ENCODE measurements at regions not wholly inside any gene's neighbourhood (a gene's known extent, or its start where the extent isn't known, plus 50 kb on each side); places are given as distances from the start of the nearest gene placed in this dataset.
"Not testable (repeated sequence)": the region's sequence is repeated elsewhere in the genome, so short reads cannot be mapped to it uniquely, and the experiment has no call there.

DNA sequence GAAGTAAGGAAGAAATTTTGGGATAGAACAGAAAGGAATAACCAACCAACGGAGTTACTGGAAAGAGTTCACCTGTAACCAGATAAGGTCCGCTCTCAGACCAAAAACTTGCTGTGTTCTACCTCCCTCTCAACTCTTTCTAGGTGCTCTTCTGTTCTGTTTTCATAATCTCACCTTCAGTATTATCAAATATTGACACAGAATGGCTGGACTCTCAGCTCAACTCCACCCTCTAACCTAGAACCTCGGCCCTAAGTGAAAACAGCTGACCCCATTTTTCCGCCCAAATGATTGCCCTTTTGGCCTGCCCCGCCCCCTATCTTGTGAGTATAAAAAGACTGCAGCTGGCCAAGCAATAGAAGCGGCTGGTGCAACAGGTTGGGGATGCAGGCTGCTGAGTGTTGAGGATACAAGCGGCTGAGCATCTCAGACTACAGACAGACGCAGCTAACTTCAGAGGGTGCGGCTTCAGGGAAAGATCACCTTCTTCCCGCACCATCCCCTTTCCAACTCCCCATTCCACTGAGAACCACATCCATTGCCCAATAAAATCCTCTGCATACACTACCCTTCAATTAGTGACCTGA lies 406.5 kb downstream of the PRIM2 start:
- H3K18ac ChIP-seq (ENCODE audit: extremely low read depth, low read length); H3K23ac ChIP-seq (ENCODE audit: insufficient read length); H4K20me1 ChIP-seq (replicated peaks in 1 of 2; ENCODE audit: control insufficient read depth in 1 of 2, insufficient read depth in 2 of 2, low read length in 2 of 2); H3K4me2 ChIP-seq (ENCODE audit: insufficient read depth in 1 of 2, low read depth in 2 of 2, low read length in 2 of 2); DNase-seq (ENCODE audit: low read depth in 1 of 2, low spot score in 2 of 2); H3K23me2 ChIP-seq (ENCODE audit: low read depth, low read length); H3K56ac ChIP-seq (replicated peaks; ENCODE audit: insufficient read length, low read depth, low read length); H3K79me1 ChIP-seq (ENCODE audit: low read depth, low read length); FAIRE-seq; POLR2A ChIA-PET (ENCODE audit: partially characterized antibody); H3K4me1 ChIP-seq (replicated peaks in 1 of 4; ENCODE audit: control insufficient read depth in 3 of 4, insufficient read depth in 4 of 4, low read length in 3 of 4); H3K36me3 ChIP-seq (ENCODE audit: control insufficient read depth in 2 of 4, insufficient read depth in 4 of 4, low read length in 3 of 4); H2BK15ac ChIP-seq (ENCODE audit: low read length); H3K79me2 ChIP-seq (ENCODE audit: control insufficient read depth in 1 of 2, insufficient read depth in 2 of 2, low read length in 2 of 2); H2BK20ac ChIP-seq (ENCODE audit: low read length); H2BK120ac ChIP-seq (replicated peaks; ENCODE audit: low read depth, low read length); H2AK5ac ChIP-seq (ENCODE audit: low read depth, low read length); H3K4me3 ChIP-seq (ENCODE audit: extremely low read depth in 1 of 4, insufficient read depth in 2 of 4, low read depth in 3 of 4, low read length in 4 of 4); H3K9ac ChIP-seq (replicated peaks in 1 of 4; ENCODE audit: extremely low read depth in 1 of 4, low read depth in 3 of 4, low read length in 3 of 4); H2BK5ac ChIP-seq (ENCODE audit: low read depth, low read length); H2BK12ac ChIP-seq (ENCODE audit: low read depth, low read length); H3K27me3 ChIP-seq (replicated peaks in 1 of 4; ENCODE audit: control insufficient read depth in 3 of 4, extremely low read depth in 1 of 4, insufficient read depth in 3 of 4, low read length in 3 of 4); H4K91ac ChIP-seq (replicated peaks; ENCODE audit: insufficient read length, low read length); H3K27ac ChIP-seq (ENCODE audit: low read depth, low read length); H4K8ac ChIP-seq (ENCODE audit: extremely low read depth, insufficient read depth, low read length); H3K9me3 ChIP-seq (ENCODE audit: insufficient read depth in 2 of 2, low read depth in 1 of 2, low read length in 1 of 2); H3K14ac ChIP-seq (ENCODE audit: insufficient read length); H2AFZ ChIP-seq (ENCODE audit: low read length); CTCF ChIA-PET (ENCODE audit: partially characterized antibody); H4K5ac ChIP-seq (ENCODE audit: insufficient read length, low read depth, low read length); H3K4ac ChIP-seq (replicated peaks; ENCODE audit: insufficient read length, low read depth, low read length): not testable (repeated sequence)
- 90% methylated on average over 10 of the region's 10 CpGs; no CpG with 5 or more reads in 1 of the 2 experiments for WGBS, 2 experiments (ENCODE audit: extremely low coverage in 1 of 2, insufficient coverage in 1 of 2, insufficient read length in 1 of 2, insufficient replicate concordance in 2 of 2, low coverage in 1 of 2, low lambda C conversion rate in 2 of 2, missing lambda C conversion rate in 1 of 2)

DNA sequence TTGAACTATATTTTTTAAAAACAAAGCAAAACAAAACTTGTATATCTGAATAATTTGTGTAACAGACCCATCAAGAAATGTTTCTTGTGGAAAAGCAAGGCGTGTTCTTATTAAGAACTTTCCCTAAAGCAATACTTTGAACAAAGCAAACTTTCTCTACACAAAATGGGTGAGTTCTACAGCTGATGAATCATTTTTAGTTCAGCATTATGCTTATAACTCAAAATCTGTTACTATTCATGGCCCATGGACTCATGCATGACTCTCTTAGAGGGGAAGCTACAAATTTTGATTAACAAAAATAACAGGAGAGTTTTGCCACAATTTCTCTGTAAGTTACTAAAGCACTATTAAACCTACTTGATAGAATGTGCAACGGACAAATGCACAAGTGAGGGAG lies 412.0 kb downstream of the PRIM2 start:
- POLR2A ChIA-PET (ENCODE audit: partially characterized antibody); H3K23ac ChIP-seq (ENCODE audit: insufficient read length); H2BK20ac ChIP-seq (ENCODE audit: low read length); H3K14ac ChIP-seq (ENCODE audit: insufficient read length); H2AFZ ChIP-seq (ENCODE audit: low read length); H3K4me3 ChIP-seq (ENCODE audit: extremely low read depth in 1 of 4, insufficient read depth in 2 of 4, low read depth in 3 of 4, low read length in 4 of 4); H3K4me1 ChIP-seq (replicated peaks in 1 of 4; ENCODE audit: control insufficient read depth in 3 of 4, insufficient read depth in 4 of 4, low read length in 3 of 4); H3K23me2 ChIP-seq (ENCODE audit: low read depth, low read length); H3K36me3 ChIP-seq (ENCODE audit: control insufficient read depth in 2 of 4, insufficient read depth in 4 of 4, low read length in 3 of 4); H2BK12ac ChIP-seq (ENCODE audit: low read depth, low read length); FAIRE-seq; CTCF ChIA-PET (ENCODE audit: partially characterized antibody); DNase-seq (ENCODE audit: low read depth in 1 of 2, low spot score in 2 of 2); H3K27ac ChIP-seq (ENCODE audit: low read depth, low read length); H4K20me1 ChIP-seq (replicated peaks in 1 of 2; ENCODE audit: control insufficient read depth in 1 of 2, insufficient read depth in 2 of 2, low read length in 2 of 2); H4K91ac ChIP-seq (replicated peaks; ENCODE audit: insufficient read length, low read length); H3K9ac ChIP-seq (replicated peaks in 1 of 4; ENCODE audit: extremely low read depth in 1 of 4, low read depth in 3 of 4, low read length in 3 of 4); H2AK5ac ChIP-seq (ENCODE audit: low read depth, low read length); H2BK15ac ChIP-seq (ENCODE audit: low read length); H3K56ac ChIP-seq (replicated peaks; ENCODE audit: insufficient read length, low read depth, low read length); H2BK120ac ChIP-seq (replicated peaks; ENCODE audit: low read depth, low read length); H3K27me3 ChIP-seq (replicated peaks in 1 of 4; ENCODE audit: control insufficient read depth in 3 of 4, extremely low read depth in 1 of 4, insufficient read depth in 3 of 4, low read length in 3 of 4); H3K4ac ChIP-seq (replicated peaks; ENCODE audit: insufficient read length, low read depth, low read length); H3K18ac ChIP-seq (ENCODE audit: extremely low read depth, low read length); H3K79me1 ChIP-seq (ENCODE audit: low read depth, low read length); H3K79me2 ChIP-seq (ENCODE audit: control insufficient read depth in 1 of 2, insufficient read depth in 2 of 2, low read length in 2 of 2); H4K8ac ChIP-seq (ENCODE audit: extremely low read depth, insufficient read depth, low read length); H4K5ac ChIP-seq (ENCODE audit: insufficient read length, low read depth, low read length); H2BK5ac ChIP-seq (ENCODE audit: low read depth, low read length); H3K9me3 ChIP-seq (ENCODE audit: insufficient read depth in 2 of 2, low read depth in 1 of 2, low read length in 1 of 2); H3K4me2 ChIP-seq (ENCODE audit: insufficient read depth in 1 of 2, low read depth in 2 of 2, low read length in 2 of 2): not testable (repeated sequence)
- 47% methylated on average over 1 of the region's 2 CpGs; no CpG with 5 or more reads in 1 of the 2 experiments for WGBS, 2 experiments (ENCODE audit: extremely low coverage in 1 of 2, insufficient coverage in 1 of 2, insufficient read length in 1 of 2, insufficient replicate concordance in 2 of 2, low coverage in 1 of 2, low lambda C conversion rate in 2 of 2, missing lambda C conversion rate in 1 of 2)
